A549 (cell line): ENCODE measurements at regions not wholly inside any gene's neighbourhood (a gene's known extent, or its start where the extent isn't known, plus 50 kb on each side); places are given as distances from the start of the nearest gene placed in this dataset.

ENCODE experiments used
- ATAC-seq, 2 experiments: fragments of 200-7000 bp in 1 of 2; fragments of >200 bp in 1 of 2; cut with Nextera tagmentation in 1 of 2; cut with Tn5 transposase in 1 of 2; 3 replicates each; pipeline versions ENCODE4 v1.8.0 to v1.9.1; 2018 to 2020; ENCODE audit warnings: mild to moderate bottlenecking in 1 of 2, moderate library complexity in 1 of 2
- CTCF ChIA-PET: fragments of 300-600 bp; sonication (Branson Sonifier 250); formaldehyde crosslinking; extraction: SDS; loops from one replicate; lab custom pipeline; 2021; ENCODE audit warnings: antibody characterized with exemption, inconsistent platforms; lab: Yijun Ruan, JAX
- POLR2A ChIA-PET: fragments of 350-600 bp; formaldehyde crosslinking; extraction: SDS; loops from one replicate; lab custom pipeline; 2021; ENCODE audit warnings: antibody characterized with exemption, inconsistent platforms; lab: Yijun Ruan, JAX
- DNase-seq, 2 experiments: peaks; one replicate each; pipeline versions ENCODE4 v3.0.0 to v3.0.0-alpha.2; 2011 to 2016; ENCODE audit warnings: low read depth in 1 of 2, low spot score in 1 of 2
- FAIRE-seq: peaks from 2 replicates; lab custom pipeline; 2011; peaks lifted over from hg19 to GRCh38; lab: Jason Lieb, UNC
- H3K27ac ChIP-seq, 2 experiments: fragments of >200 bp; sonication (Bioruptor Twin); formaldehyde crosslinking; 3 replicates each; pipeline ENCODE4 v1.5.1; 2016 to 2017
- H3K4me1 ChIP-seq: fragments of >200 bp; sonication (Bioruptor Twin); formaldehyde crosslinking; 3 replicates; pipeline ENCODE4 v1.6.1; 2016
- H3K4me2 ChIP-seq: fragments of >200 bp; sonication (Bioruptor Twin); formaldehyde crosslinking; 3 replicates; pipeline ENCODE4 v1.6.1; 2016
- H3K4me3 ChIP-seq: fragments of >200 bp; sonication (Bioruptor Twin); formaldehyde crosslinking; 3 replicates; pipeline ENCODE4 v1.5.1; 2016
- H3K9me3 ChIP-seq: fragments of >200 bp; sonication (Bioruptor Twin); formaldehyde crosslinking; 3 replicates; pipeline ENCODE4 v1.6.1; 2016
- CBX8 ChIP-seq: fragments of 200-600 bp; sonication (generic); IDR thresholded peaks from 2 replicates; pipeline ENCODE4 v1.6.1; 2016
- E2F6 ChIP-seq: IDR thresholded peaks from 2 replicates; pipeline ENCODE4 v1.6.1; 2012; ENCODE audit warnings: low read depth, borderline replicate concordance
- EHF ChIP-seq: fragments of 250-450 bp; sonication (Bioruptor Pico); IDR thresholded peaks from 2 replicates; pipeline ENCODE4 v1.5.0; 2020; ENCODE audit warnings: mild to moderate bottlenecking
- EP300 ChIP-seq, 2 experiments: fragments of >200 bp; sonication (Bioruptor Twin); formaldehyde crosslinking; IDR thresholded peaks; 2 replicates in 1 of 2; 3 replicates in 1 of 2; pipeline ENCODE4 v1.6.1; 2016 to 2017
- FOSL2 ChIP-seq, 2 experiments: fragments of 450-650 bp in 1 of 2; fragments of >200 bp in 1 of 2; sonication (Bioruptor Twin) in 1 of 2; formaldehyde crosslinking; IDR thresholded peaks; 2 replicates each; pipeline versions ENCODE4 v1.5.0 to v1.6.1; 2016 to 2020; ENCODE audit warnings: mild to moderate bottlenecking in 1 of 2, moderate library complexity in 1 of 2
- HDAC2 ChIP-seq: fragments of 200-600 bp; sonication (generic); IDR thresholded peaks from 2 replicates; pipeline ENCODE4 v1.6.1; 2016
- HMGXB4 ChIP-seq: fragments of 250-450 bp; sonication (Bioruptor Pico); IDR thresholded peaks from 2 replicates; pipeline ENCODE4 v1.5.0; 2021; ENCODE audit warnings: mild to moderate bottlenecking, moderate library complexity, borderline replicate concordance
- HOXB5 ChIP-seq: fragments of 250-450 bp; sonication (Bioruptor Pico); IDR thresholded peaks from 2 replicates; pipeline ENCODE4 v1.5.0; 2020; ENCODE audit warnings: mild to moderate bottlenecking, moderate library complexity
- KDM1A ChIP-seq: fragments of 200-600 bp; sonication (generic); IDR thresholded peaks from 2 replicates; pipeline ENCODE4 v1.6.1; 2016; ENCODE audit warnings: low read depth, mild to moderate bottlenecking
- MAX ChIP-seq: IDR thresholded peaks from 2 replicates; pipeline ENCODE4 v1.6.1; 2012
- MAZ ChIP-seq: fragments of 150-350 bp; IDR thresholded peaks from 2 replicates; pipeline ENCODE4 v1.6.1; 2014; ENCODE audit warnings: antibody characterized with exemption, low read depth, low read length, borderline replicate concordance
- NPAS2 ChIP-seq: fragments of 250-450 bp; sonication (Bioruptor Pico); IDR thresholded peaks from 2 replicates; pipeline ENCODE4 v1.8.0; 2022; ENCODE audit warnings: mild to moderate bottlenecking, moderate library complexity, borderline replicate concordance
- PHF8 ChIP-seq: fragments of 200-600 bp; sonication (generic); IDR thresholded peaks from 2 replicates; pipeline ENCODE4 v1.6.1; 2016; ENCODE audit warnings: low read depth, mild to moderate bottlenecking, antibody characterized with exemption, moderate library complexity, borderline replicate concordance
- POLR2A ChIP-seq: IDR thresholded peaks from 2 replicates; pipeline ENCODE4 v1.6.1; 2012; ENCODE audit warnings: mild to moderate bottlenecking, low read length
- RCOR1 ChIP-seq: fragments of 150-350 bp; IDR thresholded peaks from 2 replicates; pipeline ENCODE4 v1.6.1; 2014; ENCODE audit warnings: antibody characterized with exemption, low read length, low read depth
- RFX5 ChIP-seq: fragments of 450-650 bp; IDR thresholded peaks from 2 replicates; pipeline ENCODE4 v1.7.1; 2014; ENCODE audit warnings: antibody characterized with exemption, mild to moderate bottlenecking, moderate library complexity
- SMC3 ChIP-seq: fragments of >200 bp; sonication (Bioruptor Twin); formaldehyde crosslinking; IDR thresholded peaks from 3 replicates; pipeline ENCODE4 v1.6.1; 2018; ENCODE audit warnings: inconsistent platforms
- SREBF2 ChIP-seq: fragments of 450-650 bp; IDR thresholded peaks from 2 replicates; pipeline ENCODE4 v1.6.1; 2014; ENCODE audit warnings: mild to moderate bottlenecking, moderate library complexity
- TP53 ChIP-seq: fragments of 250-450 bp; sonication (Bioruptor Pico); IDR thresholded peaks from 2 replicates; pipeline ENCODE4 v1.5.0; 2021; ENCODE audit warnings: mild to moderate bottlenecking, moderate library complexity
- USF2 ChIP-seq: fragments of 450-650 bp; IDR thresholded peaks from 2 replicates; pipeline ENCODE4 v1.6.1; 2014; ENCODE audit warnings: antibody characterized with exemption
- ZC3H11A ChIP-seq: fragments of 450-650 bp; IDR thresholded peaks from 2 replicates; pipeline ENCODE4 v1.6.1; 2014; ENCODE audit warnings: antibody characterized with exemption, mild to moderate bottlenecking
- ZFP36 ChIP-seq: fragments of 450-650 bp; IDR thresholded peaks from 2 replicates; pipeline ENCODE4 v1.6.1; 2014; ENCODE audit warnings: borderline replicate concordance; ENCODE audit not compliant: partially characterized antibody
- ZNF302 ChIP-seq: fragments of 250-450 bp; sonication (Bioruptor Pico); IDR thresholded peaks from 2 replicates; pipeline ENCODE4 v1.9.0; 2021; ENCODE audit warnings: inconsistent platforms, mild to moderate bottlenecking, moderate library complexity
- ZSCAN20 ChIP-seq: fragments of 250-450 bp; sonication (Bioruptor Pico); IDR thresholded peaks from 2 replicates; pipeline ENCODE4 v1.8.0; 2022; ENCODE audit warnings: mild to moderate bottlenecking, moderate library complexity
- WGBS: methylation state at CpG from one replicate; pipeline ENCODE4 v1.1.6; 2017; ENCODE audit errors: missing lambda C conversion rate; 5-methylcytosine and 5-hydroxymethylcytosine counted together

GRCh38 chr6:132068766-132069165 is 117.6 kb upstream of the CCN2 start:
- POLR2A ChIA-PET: no interaction called here
- no peak for TF ChIP-seq RCOR1
- no peak for TF ChIP-seq ZFP36
- no peak for TF ChIP-seq FOSL2 (IDR thresholded peaks at IDR 0.05)
- TF ChIP-seq FOSL2 (CRISPR knock-in tag; IDR thresholded peaks at IDR 0.05): no peak
- no peak for TF ChIP-seq KDM1A
- TF ChIP-seq HMGXB4 (CRISPR knock-in tag): no peak
- TF ChIP-seq TP53 (CRISPR knock-in tag): no peak
- no peak for TF ChIP-seq NPAS2 (CRISPR knock-in tag)
- no peak for TF ChIP-seq MAZ
- no peak for TF ChIP-seq ZSCAN20 (CRISPR knock-in tag)
- TF ChIP-seq, all 56 proteins: peak for 0
- CTCF ChIA-PET: no interaction called here
- 57% methylated on average over 3 of the region's 3 CpGs for WGBS
- H3K4me1 ChIP-seq: peaks cover 12% of the 10 kb centered on the region
- H3K4me2 ChIP-seq: no peak overlapping the region
- no peak overlapping the region for H3K27ac ChIP-seq
- no peaks in the 10 kb centered on the region for H3K9me3 ChIP-seq
- ATAC-seq (no peak), FAIRE-seq (no peak), DNase-seq (no peak)
- no peak overlapping the region for H3K4me3 ChIP-seq

- 87% methylated on average over 4 of the region's 4 CpGs for WGBS
- peaks cover 26% of the 10 kb centered on the region for H3K4me1 ChIP-seq
- CTCF ChIA-PET: interaction anchor here (1.3 kb wide), 1 partner anchor 118 kb away, joined by 5 read pairs; no protein-coding TSS in a partner anchor
- DNase-seq: no peak
- H3K4me2 ChIP-seq: no peak overlapping the region
- TF ChIP-seq TP53 (CRISPR knock-in tag): no peak
- TF ChIP-seq HOXB5 (CRISPR knock-in tag): no peak
- TF ChIP-seq PHF8: no peak
- no peak for TF ChIP-seq SREBF2
- no peak for TF ChIP-seq CBX8
- no peak for TF ChIP-seq USF2
- TF ChIP-seq ZC3H11A: no peak
- TF ChIP-seq POLR2A: no peak
- no peak for TF ChIP-seq EP300 (IDR thresholded peaks at IDR 0.05)
- no peak for TF ChIP-seq ZNF302 (CRISPR knock-in tag)
- TF ChIP-seq E2F6: no peak
- TF ChIP-seq MAX: no peak
- no peak for TF ChIP-seq RFX5
- no peak for TF ChIP-seq EHF (CRISPR knock-in tag)
- TF ChIP-seq SMC3: no peak
- no peak for ATAC-seq
- no peak overlapping the region for H3K4me3 ChIP-seq
- no peak overlapping the region for H3K27ac ChIP-seq
- FAIRE-seq: no peak
- POLR2A ChIA-PET: no interaction called here
- H3K9me3 ChIP-seq: no peaks in the 10 kb centered on the region
Observed at GRCh38 chr6:132067286-132067685, 116.1 kb upstream of the CCN2 start.

- ATAC-seq (no peak), FAIRE-seq (no peak), DNase-seq (no peak)
- Histone ChIP-seq H3K4me2 (no peak overlapping the region), H3K9me3 (no peaks in the 10 kb centered on the region), H3K4me3 (no peak overlapping the region)
- ChIA-PET POLR2A (interaction anchor here (0.5 to 1.0 kb wide), 2 partner anchors 111 to 114 kb away, joined by 3 to 4 read pairs; partner anchors contain the start of gene CCN2), CTCF (no interaction called here)
- WGBS: 64% methylated on average over 2 of the region's 2 CpGs
- TF ChIP-seq HDAC2 (no peak), NPAS2 (CRISPR knock-in tag) (no peak)
- TF ChIP-seq, all 56 proteins: peak for 0
- peaks cover 32% of the 10 kb centered on the region for H3K4me1 ChIP-seq
- peak overlapping the region; percentile 25 to 78; a peak in 3 of 6 replicates for H3K27ac ChIP-seq
Observed at GRCh38 chr6:132065556-132065955, 114.4 kb upstream of the CCN2 start.
